ENCODE measurements at regions not wholly inside any gene's neighbourhood (a gene's known extent, or its start where the extent isn't known, plus 50 kb on each side); places are given as distances from the start of the nearest gene placed in this dataset.

- intact Hi-C loops (cut with DNase I; ENCODE audit: low total_unique reads): no loop called here
- no peak overlapping the region for H3K27ac ChIP-seq
- H3K36me3 ChIP-seq: no peaks in the 10 kb centered on the region
- 85 to 89% (median 88%) methylated on average over 6 to 8 of the region's 8 CpGs for WGBS, 5 donors
- peaks cover 0 to 32% (median 19%) of the 10 kb centered on the region in 8 donors for H3K9me3 ChIP-seq
- DNase-seq: no peak
- H3K4me1 ChIP-seq: no peaks in the 10 kb centered on the region
- H3K4me3 ChIP-seq: no peak overlapping the region
- no peak for TF ChIP-seq POLR2AphosphoS5 (IDR thresholded peaks at IDR 0.05)
- no peak for TF ChIP-seq CTCF (IDR thresholded peaks at IDR 0.05 in 8 of 11, conservative IDR thresholded peaks at IDR 0.05 in 3 of 11)
- no peak for TF ChIP-seq POLR2A (IDR thresholded peaks at IDR 0.05)
- no peaks in the 10 kb centered on the region for H3K27me3 ChIP-seq (replicated peaks in 1 of 7)
Observed at GRCh38 chr22:47458348-47458747, 695.9 kb downstream of the TBC1D22A start.

- H3K27me3 ChIP-seq (replicated peaks in 1 of 7): no peaks in the 10 kb centered on the region
- TF ChIP-seq POLR2AphosphoS5 (IDR thresholded peaks at IDR 0.05) (no peak), CTCF (IDR thresholded peaks at IDR 0.05 in 8 of 11, conservative IDR thresholded peaks at IDR 0.05 in 3 of 11) (no peak), POLR2A (IDR thresholded peaks at IDR 0.05) (no peak)
- intact Hi-C loops (cut with DNase I; ENCODE audit: low total_unique reads): no loop called here
- no peak overlapping the region for H3K4me3 ChIP-seq
- no peaks in the 10 kb centered on the region for H3K36me3 ChIP-seq
- whole genome bisulfite sequencing, 5 donors: 87 to 89% (median 88%) methylated on average over 23 of the region's 23 CpGs
- no peak for DNase-seq
- H3K27ac ChIP-seq: no peak overlapping the region
- H3K4me1 ChIP-seq: no peaks in the 10 kb centered on the region
- peaks cover 0 to 39% (median 25%) of the 10 kb centered on the region in 8 donors for H3K9me3 ChIP-seq
Observed at GRCh38 chr22:47457509-47458300, 695.3 kb downstream of the TBC1D22A start.

- DNase-seq: no peak
- 84 to 88% (median 87%) methylated on average over 9 to 14 of the region's 14 CpGs for WGBS, 5 donors
- H3K4me3 ChIP-seq: no peak overlapping the region
- H3K9me3 ChIP-seq: peaks cover 0 to 41% (median 27%) of the 10 kb centered on the region in 8 donors
- no peak for TF ChIP-seq CTCF (IDR thresholded peaks at IDR 0.05 in 8 of 11, conservative IDR thresholded peaks at IDR 0.05 in 3 of 11)
- no peak for TF ChIP-seq POLR2A (IDR thresholded peaks at IDR 0.05)
- no peak for TF ChIP-seq POLR2AphosphoS5 (IDR thresholded peaks at IDR 0.05)
- intact Hi-C loops (cut with DNase I; ENCODE audit: low total_unique reads): no loop called here
- no peaks in the 10 kb centered on the region for H3K27me3 ChIP-seq (replicated peaks in 1 of 7)
- H3K4me1 ChIP-seq: no peaks in the 10 kb centered on the region
- no peak overlapping the region for H3K27ac ChIP-seq
- no peaks in the 10 kb centered on the region for H3K36me3 ChIP-seq
Observed at GRCh38 chr22:47457021-47457420, 694.6 kb downstream of the TBC1D22A start.

DNA sequence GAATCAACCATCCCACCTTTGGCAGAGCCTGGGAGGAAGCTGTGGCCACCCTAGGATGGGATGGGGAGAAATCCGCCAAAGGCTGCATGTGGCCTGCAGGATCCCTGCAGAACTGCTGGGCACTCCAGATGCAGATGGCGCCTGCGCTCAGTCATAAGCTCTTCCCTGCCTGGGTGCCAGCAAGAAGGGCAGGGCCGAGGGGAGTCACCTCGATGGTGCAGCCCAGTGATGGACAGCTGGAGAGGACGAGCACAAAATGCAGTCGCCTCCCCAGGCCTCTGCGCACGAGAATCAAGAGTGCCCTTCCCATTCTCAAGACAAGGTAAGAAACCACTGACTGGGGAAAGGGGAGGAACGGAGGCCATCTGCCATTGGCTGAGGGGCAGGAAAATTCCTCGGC is 693.6 kb downstream of the TBC1D22A start:
- no peak for DNase-seq
- WGBS, 5 donors: 81 to 90% (median 85%) methylated on average over 11 of the region's 11 CpGs

More for the DNA sequence above, 693.6 kb downstream of the TBC1D22A start:
- Histone ChIP-seq H3K9me3 (peaks cover 0 to 41% (median 27%) of the 10 kb centered on the region in 8 donors), H3K27ac (no peak overlapping the region), H3K4me3 (no peak overlapping the region), H3K4me1 (no peaks in the 10 kb centered on the region), H3K36me3 (no peaks in the 10 kb centered on the region), H3K27me3 (replicated peaks in 1 of 7) (peaks cover 0 to under 1% (median 0%) of the 10 kb centered on the region in 7 donors)
- intact Hi-C loops (cut with DNase I; ENCODE audit: low total_unique reads): no loop called here
- TF ChIP-seq POLR2A (IDR thresholded peaks at IDR 0.05) (no peak), CTCF (IDR thresholded peaks at IDR 0.05 in 8 of 11, conservative IDR thresholded peaks at IDR 0.05 in 3 of 11) (no peak), POLR2AphosphoS5 (IDR thresholded peaks at IDR 0.05) (no peak)

Measured in spleen (tissue), 11 donors.